ENCODE measurements at regions not wholly inside any gene's neighbourhood (a gene's known extent, or its start where the extent isn't known, plus 50 kb on each side); places are given as distances from the start of the nearest gene placed in this dataset.

- TF ChIP-seq GATA3 (IDR thresholded peaks at IDR 0.05; ENCODE audit: low read depth, low read length): no peak
- no peak for TF ChIP-seq GATA2 (IDR thresholded peaks at IDR 0.05; ENCODE audit: low read depth, low read length)
These were observed 104.4 kb downstream of the TMCO5A start for GRCh38 chr15:38038659-38039442.

DNA sequence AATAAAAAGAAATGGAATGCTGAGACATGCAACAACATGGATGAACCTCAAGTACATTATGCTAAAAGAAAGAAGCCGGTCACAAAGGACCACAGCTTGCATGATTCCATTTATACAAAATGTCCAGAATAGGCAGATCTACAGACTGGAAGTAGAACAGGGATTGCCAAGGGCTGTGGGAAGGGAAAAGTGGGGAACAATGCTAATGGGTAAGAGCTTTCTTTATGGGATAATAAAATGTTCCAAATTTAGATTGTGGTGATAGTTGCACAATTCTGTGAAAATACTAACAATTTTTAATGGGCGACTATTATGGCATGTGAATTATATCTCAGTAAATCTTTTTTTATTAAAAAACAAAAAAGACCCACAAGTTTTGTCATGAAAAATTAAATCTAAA is 106.2 kb downstream of the TMCO5A start:
- no peak for TF ChIP-seq GATA2 (IDR thresholded peaks at IDR 0.05; ENCODE audit: low read depth, low read length)
- TF ChIP-seq GATA3 (IDR thresholded peaks at IDR 0.05; ENCODE audit: low read depth, low read length): no peak

GRCh38 chr15:38041576-38041975 is 107.1 kb downstream of the TMCO5A start:
- no peak for TF ChIP-seq GATA2 (IDR thresholded peaks at IDR 0.05; ENCODE audit: low read depth, low read length)
- no peak for TF ChIP-seq GATA3 (IDR thresholded peaks at IDR 0.05; ENCODE audit: low read depth, low read length)

GRCh38 chr15:38042211-38042610 is 107.8 kb downstream of the TMCO5A start:
- TF ChIP-seq GATA3 (IDR thresholded peaks at IDR 0.05; ENCODE audit: low read depth, low read length) (no peak), GATA2 (IDR thresholded peaks at IDR 0.05; ENCODE audit: low read depth, low read length) (no peak)

DNA sequence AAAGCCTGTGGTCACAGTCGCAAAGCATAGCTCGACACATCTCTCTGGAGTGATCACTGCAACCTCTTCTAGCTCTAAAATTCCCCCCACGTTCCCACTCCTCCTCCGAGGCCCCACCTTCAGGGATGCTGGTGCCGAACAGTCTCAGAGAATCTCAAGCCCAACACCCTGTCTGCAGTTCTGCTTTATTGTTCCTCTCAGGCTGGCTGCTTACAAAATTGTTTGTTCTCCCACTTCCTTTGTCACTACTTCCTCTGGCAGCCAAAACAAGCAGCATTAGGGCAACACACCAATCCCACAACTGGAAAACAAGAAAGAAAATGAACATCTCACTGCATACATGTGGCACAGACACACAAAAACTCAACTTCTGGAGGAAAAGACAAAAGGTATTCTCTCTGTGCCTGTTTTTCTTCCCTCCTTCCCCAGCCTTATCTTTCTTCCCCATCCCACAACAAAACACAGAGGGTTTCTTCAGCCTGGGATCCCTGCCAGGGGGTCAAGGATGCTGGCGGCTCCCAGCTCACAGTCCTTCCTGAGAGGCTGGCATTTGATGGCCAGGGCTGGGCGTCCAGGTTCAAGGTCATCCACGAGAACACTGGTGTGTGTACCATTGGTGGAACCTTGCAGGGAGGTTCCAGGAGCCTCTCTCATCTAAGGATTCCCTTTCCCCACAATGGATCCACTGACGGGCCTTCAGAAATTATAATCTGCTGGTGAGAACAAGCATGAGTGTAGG is 108.4 kb downstream of the TMCO5A start:
- TF ChIP-seq GATA2 (IDR thresholded peaks at IDR 0.05; ENCODE audit: low read depth, low read length) (no peak), GATA3 (IDR thresholded peaks at IDR 0.05; ENCODE audit: low read depth, low read length) (no peak)

- TF ChIP-seq GATA2 (IDR thresholded peaks at IDR 0.05; ENCODE audit: low read depth, low read length) (no peak), GATA3 (IDR thresholded peaks at IDR 0.05; ENCODE audit: low read depth, low read length) (no peak)
These were observed 112.0 kb downstream of the TMCO5A start for GRCh38 chr15:38046257-38047051.

DNA sequence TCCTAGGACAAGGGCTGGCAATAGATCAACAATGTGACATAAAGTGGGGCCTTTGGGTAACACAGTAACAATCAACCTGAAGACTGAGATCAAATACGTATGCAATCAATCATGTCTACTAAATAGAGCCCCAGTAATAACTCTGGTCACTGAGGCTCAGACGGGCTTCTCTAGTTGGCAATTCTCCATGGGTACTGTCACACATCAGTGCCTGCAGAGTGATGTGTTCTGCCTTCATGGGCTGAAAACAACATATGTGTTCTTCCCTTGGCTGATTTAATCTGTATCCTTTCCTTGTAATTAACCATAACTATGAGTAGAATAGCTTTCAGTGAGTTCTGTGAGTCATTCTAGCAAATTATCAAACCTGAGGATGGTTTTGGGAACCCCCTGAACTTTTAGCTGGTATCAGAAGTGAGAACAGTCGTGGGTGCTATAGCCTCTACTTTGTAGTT is 113.6 kb downstream of the TMCO5A start:
- no peak; the same call in 1 of the 2 replicates for TF ChIP-seq GATA2 (IDR thresholded peaks at IDR 0.05; ENCODE audit: low read depth, low read length)
- TF ChIP-seq GATA3 (IDR thresholded peaks at IDR 0.05; ENCODE audit: low read depth, low read length): no peak

- TF ChIP-seq GATA2 (IDR thresholded peaks at IDR 0.05; ENCODE audit: low read depth, low read length): no peak
- TF ChIP-seq GATA3 (IDR thresholded peaks at IDR 0.05; ENCODE audit: low read depth, low read length): no peak
These were observed 115.5 kb downstream of the TMCO5A start for GRCh38 chr15:38049891-38050290.

DNA sequence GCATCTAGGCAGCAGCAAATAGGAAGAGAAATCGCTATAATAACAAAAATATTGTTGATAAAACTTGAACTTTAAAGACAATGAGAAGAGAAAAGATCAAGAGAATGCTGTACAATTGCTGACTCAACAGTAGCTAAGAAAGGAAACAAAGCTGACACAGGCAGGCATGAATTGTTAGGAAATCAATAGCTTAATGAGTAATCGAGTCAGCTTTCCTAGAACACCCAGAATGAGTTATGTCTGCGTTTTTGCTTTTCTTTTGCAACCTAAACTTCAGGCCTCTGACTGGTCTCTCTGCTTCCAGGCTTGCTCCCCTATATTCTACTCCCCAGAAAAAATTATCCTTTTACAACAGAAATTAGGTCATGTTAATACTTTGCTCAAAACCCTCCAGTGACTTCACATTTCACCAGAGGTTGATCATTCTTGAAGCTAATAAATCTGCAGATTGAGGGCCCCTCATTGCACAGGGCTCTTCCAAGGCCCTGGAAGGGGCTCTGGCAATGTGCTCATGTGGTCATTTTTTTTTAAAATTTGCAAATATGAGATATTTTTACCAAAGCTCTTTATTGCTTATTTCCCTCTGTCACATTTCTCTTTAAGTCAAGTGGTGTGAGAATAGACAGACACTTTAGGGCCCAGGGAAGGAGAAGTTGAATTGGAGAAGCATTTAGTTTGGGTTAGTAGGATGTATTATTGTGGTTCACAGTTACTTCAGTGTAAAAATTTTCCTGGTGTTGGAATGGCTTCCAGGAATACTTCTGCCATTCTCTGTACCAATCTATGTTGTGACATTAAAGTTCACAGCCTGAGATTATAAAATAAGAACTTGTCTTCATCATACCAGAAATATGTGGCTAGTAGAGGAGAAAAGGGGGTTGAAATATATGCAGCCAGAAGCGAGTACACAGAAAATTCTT is 116.3 kb downstream of the TMCO5A start:
- no peak for TF ChIP-seq GATA2 (IDR thresholded peaks at IDR 0.05; ENCODE audit: low read depth, low read length)
- TF ChIP-seq GATA3 (IDR thresholded peaks at IDR 0.05; ENCODE audit: low read depth, low read length): no peak

DNA sequence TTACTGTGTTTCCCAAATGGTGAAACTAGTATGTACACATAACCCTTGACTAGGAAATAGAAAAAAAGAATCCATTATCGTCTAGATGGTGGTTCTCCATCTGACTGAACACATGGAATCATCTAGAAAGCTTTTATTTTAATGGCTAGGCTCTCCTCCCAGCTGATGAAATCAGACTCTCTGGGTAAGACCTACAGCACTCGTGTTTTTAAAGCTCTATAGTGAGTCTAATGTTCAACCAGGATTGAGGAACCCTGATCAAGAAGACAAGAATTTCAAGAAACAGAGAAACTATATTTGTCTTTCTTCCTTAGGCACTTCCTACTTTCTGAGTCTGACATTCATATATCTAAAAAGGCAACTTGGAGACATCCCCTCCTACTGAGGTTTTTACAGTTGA is 118.8 kb downstream of the TMCO5A start:
- no peak for TF ChIP-seq GATA2 (IDR thresholded peaks at IDR 0.05; ENCODE audit: low read depth, low read length)
- no peak for TF ChIP-seq GATA3 (IDR thresholded peaks at IDR 0.05; ENCODE audit: low read depth, low read length)

GRCh38 chr15:38053776-38054175 is 119.3 kb downstream of the TMCO5A start:
- no peak for TF ChIP-seq GATA2 (IDR thresholded peaks at IDR 0.05; ENCODE audit: low read depth, low read length)

GRCh38 chr15:38054488-38054887 is 120.0 kb downstream of the TMCO5A start:
- TF ChIP-seq GATA3 (IDR thresholded peaks at IDR 0.05; ENCODE audit: low read depth, low read length) (no peak), GATA2 (IDR thresholded peaks at IDR 0.05; ENCODE audit: low read depth, low read length) (no peak)

- TF ChIP-seq GATA2 (IDR thresholded peaks at IDR 0.05; ENCODE audit: low read depth, low read length) (no peak), GATA3 (IDR thresholded peaks at IDR 0.05; ENCODE audit: low read depth, low read length) (no peak)
These were observed 124.2 kb downstream of the TMCO5A start for GRCh38 chr15:38058596-38059075.
